CD4-positive, alpha-beta T cell treated with Interleukin-6 for 4 hours (primary cell): ENCODE measurements at regions not wholly inside any gene's neighbourhood (a gene's known extent, or its start where the extent isn't known, plus 50 kb on each side); places are given as distances from the start of the nearest gene placed in this dataset.

ENCODE experiments used
- DNase-seq: peaks from one replicate; pipeline ENCODE4 v3.0.0-alpha.2; 2020; ENCODE audit warnings: mixed read lengths

DNA sequence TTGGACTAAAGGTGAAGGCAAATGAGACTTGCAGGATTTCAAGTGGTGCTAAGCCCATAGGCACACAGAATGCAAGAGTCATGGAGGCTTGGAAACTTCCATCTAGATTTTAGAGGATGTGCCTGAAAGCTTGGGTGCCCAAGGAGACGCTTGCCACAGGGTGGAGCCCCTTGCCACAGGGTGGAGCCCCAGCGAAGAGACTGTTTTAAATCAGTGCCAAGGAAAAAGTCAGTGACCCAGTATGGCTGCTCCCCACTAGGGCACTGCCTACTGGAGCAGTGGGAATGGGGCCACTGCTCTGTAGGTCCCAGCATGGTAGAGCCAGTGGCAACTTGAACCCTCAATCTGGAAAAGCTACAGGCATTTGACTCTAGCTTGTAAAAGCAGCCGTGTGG lies 794.2 kb upstream of the LCORL start:
- DNase-seq: no peak

DNA sequence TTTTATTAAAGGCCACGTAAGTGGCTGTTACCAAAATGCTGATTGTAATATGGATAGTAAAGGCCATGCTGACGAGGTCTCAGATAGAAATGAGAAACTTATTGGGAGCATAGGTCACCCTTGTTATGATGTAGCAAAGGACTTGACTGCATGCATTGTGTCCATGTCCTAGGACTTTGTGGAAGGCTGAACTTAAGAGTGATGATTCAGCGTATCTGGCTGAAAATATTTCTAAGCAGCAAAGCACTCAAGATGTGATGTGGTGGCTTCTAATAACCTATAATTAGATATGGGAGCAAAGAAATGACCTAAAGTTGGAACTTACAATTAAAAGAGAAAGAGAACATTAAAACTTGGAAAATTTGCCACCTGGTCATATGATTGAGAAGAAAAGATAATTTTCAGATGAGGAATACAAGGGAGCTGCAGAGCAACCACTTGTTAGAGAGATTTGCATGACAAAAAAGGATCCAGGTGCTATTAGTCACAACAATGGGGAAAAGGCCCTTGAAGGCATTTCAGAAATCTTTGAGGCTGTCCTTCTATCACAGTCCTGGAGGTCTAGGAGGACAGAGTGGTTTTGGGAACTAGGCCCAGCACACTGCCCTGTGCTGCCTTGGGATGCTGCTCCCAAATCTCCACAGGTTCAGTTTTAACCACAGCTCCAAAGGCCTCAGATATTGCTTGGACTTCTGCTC lies 793.7 kb upstream of the LCORL start:
- no peak for DNase-seq

DNA sequence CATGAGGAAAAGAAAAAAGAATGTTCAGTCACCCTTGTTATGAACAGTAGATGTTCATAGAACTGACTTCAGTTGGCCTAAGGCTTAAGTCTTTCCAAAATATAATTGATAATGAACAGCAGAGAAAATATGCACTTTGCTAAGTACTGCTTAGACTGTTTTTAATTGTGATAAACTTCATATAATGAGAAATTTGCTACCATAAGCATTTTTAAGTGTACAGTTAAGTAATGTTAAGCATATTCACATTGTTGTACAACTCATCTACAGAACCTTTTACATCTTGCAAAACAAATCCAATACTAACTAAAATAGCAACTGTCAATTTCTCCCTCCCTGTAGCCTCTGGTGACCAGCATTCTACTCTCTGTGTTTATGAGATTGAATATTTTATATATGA lies 792.2 kb upstream of the LCORL start:
- DNase-seq: no peak

DNA sequence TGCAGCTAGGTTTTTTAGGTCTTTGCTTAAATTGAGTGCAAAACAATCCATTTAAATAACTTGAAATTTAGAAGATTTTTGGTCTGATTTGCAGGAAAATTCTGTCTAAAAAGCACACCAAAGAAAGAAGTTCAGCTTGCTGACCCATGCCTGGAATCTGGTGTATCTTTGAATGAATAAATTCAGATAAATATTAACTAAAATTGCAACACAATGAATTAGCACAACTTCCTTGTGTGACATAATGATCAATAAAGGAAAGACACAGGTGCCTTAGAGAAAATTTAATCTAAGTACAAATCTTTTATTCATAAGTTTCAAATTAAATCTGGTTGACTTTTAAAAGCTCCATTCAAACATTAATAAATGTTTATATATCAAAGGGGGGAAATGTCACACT lies 791.5 kb upstream of the LCORL start:
- no peak for DNase-seq

DNA sequence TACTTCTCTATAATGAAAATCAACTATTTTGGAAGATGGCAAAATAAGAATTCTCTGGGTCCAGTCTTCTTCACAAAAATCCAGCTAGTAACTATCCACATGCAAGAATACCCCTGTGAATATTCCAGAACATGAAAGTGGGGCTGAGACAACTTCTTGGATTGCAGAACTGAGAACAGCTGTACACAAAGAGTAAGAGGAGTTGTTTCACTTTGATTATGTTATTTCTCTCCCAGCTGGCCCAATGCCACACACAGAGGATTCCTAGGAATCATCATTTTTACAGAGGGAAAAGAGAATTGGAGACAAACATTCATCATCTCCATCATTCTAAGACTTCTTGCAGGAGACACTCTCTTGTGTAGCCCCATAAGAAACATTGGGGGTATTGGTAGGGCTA lies 782.2 kb upstream of the LCORL start:
- no peak for DNase-seq

DNA sequence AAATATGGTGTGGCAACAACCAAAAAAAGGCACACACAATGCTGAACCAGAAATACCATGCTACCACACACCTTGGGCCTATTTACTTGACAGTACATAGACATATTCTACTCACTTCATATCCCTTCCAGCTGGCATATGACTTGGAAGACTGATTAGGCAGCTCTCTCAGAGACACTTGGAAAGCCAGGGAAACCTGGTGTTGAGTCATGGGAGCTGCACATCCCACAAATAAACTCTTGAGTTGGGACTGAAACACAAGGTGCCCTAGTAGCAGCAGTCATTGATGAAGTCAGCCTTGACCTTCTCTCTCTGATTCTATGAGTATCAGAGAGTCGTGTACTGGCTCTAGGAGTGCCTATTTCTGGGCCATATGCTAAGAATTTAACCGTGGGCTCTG lies 776.6 kb upstream of the LCORL start:
- no peak for DNase-seq

DNA sequence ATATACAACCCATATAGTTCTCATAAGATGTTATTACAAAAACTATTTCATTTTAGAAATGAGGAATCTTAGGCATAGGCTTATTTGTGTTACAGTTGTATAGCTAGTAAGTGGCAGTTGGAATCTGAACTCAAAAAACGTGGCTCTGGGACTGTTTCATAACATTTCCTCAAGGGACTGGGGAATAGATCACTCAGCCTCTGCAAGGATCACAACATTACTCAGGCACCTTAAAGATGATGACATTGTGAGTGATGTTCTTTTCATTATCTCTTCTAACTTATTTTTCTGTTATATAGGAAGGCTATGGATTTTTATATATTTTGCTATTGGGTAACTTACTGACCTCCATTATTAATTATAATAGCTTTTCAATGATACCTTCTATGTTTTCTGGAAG lies 774.2 kb upstream of the LCORL start:
- DNase-seq: no peak

DNA sequence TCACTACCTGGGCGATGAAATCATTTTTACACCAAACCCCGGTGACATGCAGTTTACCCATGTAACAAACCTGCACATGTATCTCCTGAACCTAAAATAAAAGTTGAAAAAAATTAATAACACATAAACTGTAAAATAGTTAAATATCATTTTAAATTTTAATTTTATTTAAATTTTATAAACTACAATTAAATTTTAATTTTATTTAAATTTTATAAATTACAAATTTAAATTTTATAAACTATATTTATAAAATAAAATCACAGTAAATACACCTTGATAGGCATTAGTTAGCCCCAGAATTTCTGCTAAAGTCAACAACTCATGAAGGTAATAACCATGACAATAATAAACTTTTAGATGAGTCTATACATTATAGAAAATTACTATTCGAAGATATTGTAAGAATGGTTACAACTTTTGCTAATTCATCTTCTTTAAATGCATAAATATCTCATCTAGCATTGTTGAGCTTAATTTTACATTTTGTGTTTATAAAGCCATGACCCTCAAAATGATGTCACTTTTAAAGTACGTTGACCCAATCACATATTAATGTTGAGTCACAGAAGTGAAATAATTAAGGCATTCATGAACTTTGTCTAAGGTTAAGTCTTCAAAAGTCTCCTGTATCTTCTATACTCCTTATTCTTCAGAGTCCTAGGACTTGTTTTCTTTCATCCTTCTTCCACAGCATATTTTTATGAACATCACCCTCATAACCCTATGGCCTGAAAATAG lies 755.8 kb upstream of the LCORL start:
- no peak for DNase-seq

DNA sequence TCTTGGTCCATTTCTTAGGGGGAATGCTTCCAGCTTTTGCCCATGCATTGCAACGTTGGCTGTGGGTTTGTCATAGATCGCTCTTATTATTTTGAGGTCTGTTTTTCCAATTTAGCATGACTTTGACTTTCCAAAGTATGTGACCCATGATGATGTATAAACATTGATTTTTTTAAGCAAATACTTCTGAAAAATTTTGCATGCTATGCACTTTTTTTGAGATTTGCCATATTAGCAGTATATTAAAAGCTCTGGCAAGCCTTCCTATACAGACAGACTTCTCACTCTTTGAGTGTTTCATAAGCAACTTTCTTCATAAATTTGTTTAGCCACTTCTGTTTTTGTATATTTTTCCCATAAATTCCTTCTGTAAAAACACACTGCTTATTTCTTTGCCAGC lies 746.4 kb upstream of the LCORL start:
- no peak for DNase-seq

DNA sequence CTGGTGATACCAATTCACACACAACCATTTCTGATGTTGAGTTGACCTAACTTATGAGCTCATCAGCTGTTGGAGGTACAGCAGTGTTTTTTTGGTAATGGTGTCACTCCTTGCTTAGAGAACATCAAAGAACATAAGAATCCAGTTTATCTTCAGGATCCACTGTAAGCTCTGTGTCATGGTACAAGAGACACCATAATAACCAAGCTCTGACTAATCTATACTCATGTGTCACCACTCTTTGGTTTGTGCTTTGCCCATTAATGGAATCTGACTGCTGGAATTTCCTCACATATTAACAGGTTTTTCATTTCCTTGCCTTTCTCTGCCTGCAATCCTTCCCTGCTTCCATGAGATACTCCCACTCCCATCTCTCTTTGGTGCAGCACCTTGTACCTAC lies 735.1 kb upstream of the LCORL start:
- DNase-seq: no peak

DNA sequence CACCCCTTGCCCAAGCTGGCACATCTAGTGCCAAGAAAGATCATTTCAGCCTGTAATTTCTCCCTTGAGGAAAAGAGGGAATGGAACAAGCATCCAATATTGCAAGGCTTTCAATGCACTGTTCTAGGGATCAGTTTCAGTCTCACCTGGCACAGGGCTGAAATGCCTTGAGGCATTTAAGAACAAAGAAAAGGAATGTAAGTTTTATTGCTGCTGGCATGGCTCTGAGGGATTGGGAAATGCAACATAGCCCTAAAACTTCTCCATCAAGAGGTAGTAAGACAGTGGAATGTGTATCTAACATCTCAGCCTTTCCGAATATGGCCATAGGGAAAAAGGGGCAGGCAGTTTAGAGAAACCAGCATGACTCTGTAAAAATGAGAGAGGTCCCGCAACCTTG lies 732.6 kb upstream of the LCORL start:
- no peak for DNase-seq

DNA sequence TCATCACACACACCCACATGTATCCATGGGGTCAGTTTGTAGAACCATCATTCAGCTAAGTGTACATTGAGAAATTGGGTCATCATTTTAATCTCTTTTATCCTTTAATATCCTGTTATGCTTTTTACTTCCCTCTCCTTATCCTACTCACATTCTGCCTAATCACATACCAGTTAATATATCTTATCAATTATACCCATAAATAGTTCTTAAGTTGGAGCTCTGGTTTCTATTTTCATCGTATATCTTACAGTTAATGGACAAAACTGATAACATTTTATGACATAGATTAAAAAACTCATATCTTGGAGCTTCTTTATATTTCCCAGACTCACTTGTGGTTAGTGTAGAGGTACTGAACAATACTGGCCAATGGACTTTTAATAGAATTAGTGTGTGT lies 729.5 kb upstream of the LCORL start:
- no peak for DNase-seq

DNA sequence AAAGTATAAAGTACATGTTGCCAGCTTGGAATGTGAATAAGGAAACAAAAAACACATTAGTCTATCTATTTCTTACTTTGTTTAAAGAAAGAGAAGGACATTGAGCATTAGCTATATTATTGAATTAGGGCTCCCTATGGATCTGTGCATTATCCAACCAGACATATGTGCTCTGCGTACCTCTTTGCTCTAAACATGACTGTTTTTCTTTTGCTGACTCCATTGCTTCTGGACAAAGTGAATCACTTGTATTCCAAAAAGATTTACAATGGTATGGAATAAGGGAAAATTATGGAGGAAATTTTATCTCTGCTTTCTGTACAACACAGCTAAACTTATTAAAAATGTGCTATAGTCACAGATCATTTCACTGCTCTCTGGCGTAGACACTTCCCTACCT lies 727.8 kb upstream of the LCORL start:
- no peak for DNase-seq

DNA sequence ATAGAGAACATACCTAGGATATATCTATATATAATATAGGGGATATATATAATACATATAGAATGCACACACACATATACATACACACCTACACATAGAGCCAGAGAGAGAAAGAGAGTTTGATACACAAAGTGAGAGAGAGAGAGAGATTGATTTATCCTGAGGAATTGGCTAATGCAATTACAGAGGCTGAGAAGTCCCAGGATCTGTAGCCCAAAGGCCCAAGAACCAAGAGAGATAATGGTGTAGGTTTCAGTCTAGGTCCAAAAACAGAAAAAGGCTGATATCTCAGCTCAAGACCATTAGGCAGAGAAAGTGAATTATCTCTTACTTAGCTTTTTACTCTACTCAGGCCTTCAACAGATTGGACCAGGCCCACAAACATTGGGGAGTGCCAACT lies 715.0 kb upstream of the LCORL start:
- DNase-seq: no peak

DNA sequence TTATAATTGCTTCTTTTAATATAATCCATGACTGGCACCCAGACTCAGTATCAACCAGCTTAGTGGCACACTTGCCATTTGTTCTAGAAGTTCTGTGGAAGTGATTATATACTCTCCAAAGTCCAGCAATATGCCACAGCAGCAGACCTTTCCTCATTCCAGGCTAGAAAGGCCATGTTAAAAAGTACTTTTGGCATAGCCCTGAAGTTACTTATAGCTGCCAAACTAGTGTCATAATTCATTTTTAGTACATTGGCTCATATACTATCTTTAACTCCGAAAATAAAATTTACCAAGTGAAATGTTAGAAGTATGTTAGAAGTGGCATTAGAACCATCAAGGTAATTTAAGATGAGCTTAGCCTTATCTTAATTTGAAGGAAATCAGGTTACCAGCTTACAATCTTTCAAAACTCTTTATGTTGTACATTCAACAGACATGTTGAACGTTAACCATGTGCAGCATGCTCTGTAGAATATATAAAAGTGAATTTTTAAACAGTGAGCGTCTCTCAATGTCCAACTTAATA lies 714.2 kb upstream of the LCORL start:
- no peak for DNase-seq

DNA sequence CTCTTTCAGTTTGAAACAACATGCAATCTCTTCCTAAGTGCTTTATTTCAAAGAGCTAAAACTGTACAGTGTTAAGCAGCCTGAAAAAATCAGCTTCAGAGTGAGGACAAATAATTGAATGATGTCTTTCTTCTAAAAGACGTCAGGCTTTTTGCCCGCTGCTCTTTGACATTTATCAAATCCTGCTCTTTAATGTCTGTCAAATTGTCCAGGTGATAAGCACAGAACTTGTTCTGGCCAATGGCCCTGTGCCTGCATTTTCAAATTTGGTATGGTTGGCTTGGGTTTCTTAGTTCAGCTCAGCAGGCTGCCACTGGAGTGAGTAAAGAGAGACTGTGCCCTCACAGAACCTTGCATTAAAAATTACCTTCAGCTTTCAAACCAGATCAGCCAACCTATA lies 712.9 kb upstream of the LCORL start:
- no peak for DNase-seq

DNA sequence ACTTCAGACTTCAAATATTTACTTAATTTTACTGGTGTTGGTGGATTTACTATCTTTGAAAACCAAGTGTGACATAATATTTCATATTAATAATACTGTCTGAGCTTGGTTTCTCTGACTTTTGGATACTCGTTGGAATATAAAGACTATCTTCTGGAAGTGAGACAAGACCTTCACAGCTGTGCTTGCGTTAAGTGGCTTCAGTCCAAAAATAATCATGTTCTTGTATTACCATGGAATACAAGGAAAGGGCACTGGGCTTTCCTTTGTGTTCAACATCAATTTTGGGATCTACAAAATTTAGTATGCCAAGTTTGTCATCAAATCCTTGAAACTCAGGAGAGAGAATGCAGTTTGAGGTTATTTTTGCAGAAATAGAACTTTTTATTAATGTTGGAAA lies 712.4 kb upstream of the LCORL start:
- DNase-seq: no peak

DNA sequence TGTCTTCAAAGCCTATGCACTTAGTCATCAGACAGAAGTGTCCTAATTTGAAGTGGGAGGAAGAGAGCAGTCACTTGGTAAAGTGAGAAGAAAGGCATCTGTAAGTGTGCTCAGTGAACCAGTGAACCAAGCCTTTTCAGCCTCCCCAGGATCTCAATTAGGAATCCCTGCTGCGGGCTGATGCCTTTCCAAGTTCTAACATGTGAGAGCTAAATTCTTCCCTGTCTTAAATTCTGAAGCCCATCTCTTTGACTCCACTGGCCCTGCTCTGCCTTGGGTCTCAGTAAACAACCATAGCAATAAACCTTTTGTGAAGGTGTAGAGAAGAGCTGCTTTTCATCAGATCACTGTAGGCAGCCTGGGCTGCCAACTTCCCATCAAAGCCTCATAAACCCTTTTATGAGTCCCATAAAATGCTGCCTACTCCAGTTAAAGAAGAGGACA lies 701.2 kb upstream of the LCORL start:
- no peak for DNase-seq

DNA sequence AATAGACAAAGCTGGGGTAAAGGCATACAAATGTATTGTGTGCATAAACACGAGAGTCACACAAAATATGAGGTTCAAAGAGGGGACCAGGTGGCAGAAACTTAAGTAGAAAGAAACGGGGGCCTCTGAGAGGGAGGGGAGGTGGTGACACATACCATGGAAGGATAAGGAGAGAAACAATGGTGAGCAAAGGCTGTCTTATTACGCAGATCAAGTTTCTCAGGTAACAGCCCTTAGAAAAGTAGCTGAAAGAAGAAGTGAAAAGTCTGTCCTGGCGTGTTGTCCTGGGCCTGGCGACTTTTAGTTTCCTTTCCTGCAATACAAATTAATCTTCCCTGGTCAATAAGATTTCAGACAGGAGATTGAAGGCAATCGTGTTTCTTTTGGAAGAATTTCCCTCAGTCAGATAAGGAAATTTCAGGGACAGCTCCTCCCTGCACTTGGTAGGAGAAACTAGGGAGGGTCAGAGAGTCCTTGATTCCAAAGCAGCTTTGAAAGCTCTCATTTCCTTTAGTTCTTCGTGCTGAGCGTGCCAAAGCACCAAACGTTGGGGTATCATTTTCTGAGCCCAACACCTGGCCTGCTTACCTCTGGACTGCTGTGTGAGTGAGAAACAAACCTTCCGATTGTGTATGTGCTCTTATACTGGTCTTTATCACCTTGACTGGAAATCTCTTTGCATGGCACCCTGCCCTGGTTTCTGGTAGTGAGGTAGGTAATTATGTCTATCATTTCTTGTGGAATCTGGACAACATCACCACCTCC lies 676.7 kb upstream of the LCORL start:
- DNase-seq: no peak

DNA sequence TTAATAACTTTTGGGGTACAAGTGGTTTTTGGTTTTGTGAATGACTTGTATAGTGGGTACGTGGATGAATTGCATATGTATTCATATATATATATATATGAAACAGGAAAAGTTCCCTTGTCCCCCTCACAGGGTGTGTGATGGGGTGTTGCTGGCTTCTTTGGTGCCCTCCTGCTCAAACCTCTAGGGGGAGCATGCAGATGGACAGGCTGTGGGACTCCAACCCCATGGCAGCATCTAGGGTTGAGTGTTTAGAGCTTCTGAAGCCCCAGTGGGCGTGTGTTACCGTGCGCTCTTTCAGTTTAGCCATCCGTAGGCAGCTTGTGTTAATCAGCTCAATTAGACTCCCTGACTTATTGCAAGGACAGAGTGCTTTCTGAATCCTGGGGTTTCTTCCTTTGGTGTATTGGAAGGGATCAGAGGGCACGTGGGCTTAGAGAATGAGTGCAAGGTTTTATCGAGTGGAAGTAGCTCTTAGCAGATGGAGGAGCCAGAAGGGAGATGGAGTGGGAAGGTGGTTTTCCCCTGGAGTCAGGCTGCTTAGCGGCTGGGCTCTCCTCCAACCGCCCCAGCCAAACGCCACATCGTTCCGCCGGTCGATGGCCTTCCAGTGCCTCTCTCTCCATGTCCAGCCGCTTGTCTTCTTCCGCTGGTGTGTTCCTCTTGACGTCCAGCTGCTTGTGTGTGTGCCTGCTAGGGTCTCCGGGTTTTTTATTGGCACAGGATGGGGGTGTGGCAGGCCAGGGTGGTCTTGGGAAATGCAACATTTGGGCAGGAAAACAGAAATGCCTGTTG lies 674.4 kb upstream of the LCORL start:
- DNase-seq: no peak

DNA sequence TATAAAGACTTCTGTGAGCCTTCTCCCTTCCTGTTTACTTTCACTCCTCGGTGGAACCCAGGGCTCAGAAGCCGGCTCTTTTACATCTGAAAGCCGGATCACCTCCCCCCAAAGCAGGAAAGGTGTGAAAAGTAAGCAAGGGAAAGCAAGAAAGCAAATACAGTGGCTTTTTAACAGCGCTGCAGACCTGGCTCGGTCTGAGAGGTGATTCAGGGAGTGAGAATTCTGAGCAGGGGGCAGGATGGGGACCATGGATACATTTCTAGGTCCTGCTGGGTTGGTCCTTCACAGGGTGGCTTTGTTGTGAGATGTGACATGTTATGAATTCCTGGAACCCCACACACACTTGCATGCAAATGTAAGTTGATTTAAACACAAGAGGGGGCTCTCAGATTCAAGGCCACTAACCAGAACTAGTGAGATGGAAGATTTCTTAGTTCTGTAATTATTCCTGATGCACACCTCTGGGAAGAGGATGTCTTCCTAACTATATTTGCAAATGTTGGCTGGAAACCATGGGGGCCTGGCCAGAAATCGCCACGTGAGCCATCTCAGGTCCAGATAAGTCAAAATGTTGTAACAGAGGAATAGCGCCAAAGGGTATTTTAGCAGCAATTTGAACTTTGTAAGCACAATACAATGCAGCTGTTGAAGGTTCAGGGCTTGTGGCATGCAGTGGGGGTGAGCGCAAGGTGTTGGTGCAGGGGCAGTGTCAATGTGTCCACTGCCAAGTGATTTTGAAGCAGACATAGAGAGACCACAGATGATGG lies 670.1 kb upstream of the LCORL start:
- no peak for DNase-seq

DNA sequence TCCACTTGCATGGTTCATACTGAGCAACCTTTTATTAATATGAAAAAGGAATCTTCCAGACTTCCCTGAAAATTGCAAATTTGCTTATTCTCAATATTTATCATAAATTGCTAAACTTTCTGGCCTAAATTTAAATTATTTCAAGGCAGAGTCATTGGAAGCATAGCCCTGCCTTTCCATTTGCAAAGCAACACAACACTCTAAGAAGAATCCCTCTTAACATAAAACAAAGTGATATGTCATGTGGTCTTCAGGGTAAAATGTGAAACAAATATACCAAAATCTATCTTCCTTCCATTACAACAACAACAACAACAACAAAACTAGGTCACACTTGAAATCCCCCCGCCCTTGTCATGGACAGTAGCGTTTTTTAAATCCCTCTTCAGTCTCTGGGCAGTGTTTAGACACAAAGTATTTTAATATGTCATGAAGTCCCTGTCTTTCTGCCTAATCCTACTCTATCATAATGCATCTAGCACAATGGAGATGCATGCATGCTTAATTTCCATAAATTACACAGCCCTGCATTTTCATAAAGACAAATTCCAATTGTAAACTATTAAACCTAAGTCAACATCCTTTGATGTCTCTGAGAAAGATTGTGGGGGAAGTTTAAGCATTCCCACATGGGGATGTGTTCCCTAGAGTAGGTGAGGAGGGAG lies 668.9 kb upstream of the LCORL start:
- DNase-seq: no peak
